ENCODE measurements at regions not wholly inside any gene's neighbourhood (a gene's known extent, or its start where the extent isn't known, plus 50 kb on each side); places are given as distances from the start of the nearest gene placed in this dataset.

- TF ChIP-seq POLR2A (IDR thresholded peaks at IDR 0.05; ENCODE audit: low read depth, low read length) = no peak
- TF ChIP-seq POLR2AphosphoS5 (IDR thresholded peaks at IDR 0.05; ENCODE audit: low read depth, low read length) = no peak
- no peak for TF ChIP-seq POU2F2 (IDR thresholded peaks at IDR 0.05; ENCODE audit: low read depth, low read length)
- TF ChIP-seq TAF1 (IDR thresholded peaks at IDR 0.05; ENCODE audit: low read depth, low read length) = no peak
- TF ChIP-seq SPI1 (IDR thresholded peaks at IDR 0.05; ENCODE audit: low read depth, low read length) = no peak
Observed at GRCh38 chr4:108399610-108400265, 220.6 kb upstream of the RPL34 start.

Measured in GM12891 (cell line).